VCaP (cell line): ENCODE measurements at regions not wholly inside any gene's neighbourhood (a gene's known extent, or its start where the extent isn't known, plus 50 kb on each side); places are given as distances from the start of the nearest gene placed in this dataset.
"Not testable (repeated sequence)": the region's sequence is repeated elsewhere in the genome, so short reads cannot be mapped to it uniquely, and the experiment has no call there.

Experiments used
- H3K27ac ChIP-seq: fragments of 450-650 bp; 2 replicates; pipeline ENCODE4 v1.5.1; 2017
- CTCF ChIP-seq: fragments of 450-650 bp; conservative IDR thresholded peaks from 2 replicates; pipeline ENCODE4 v1.5.1; 2017; ENCODE audit warnings: mild to moderate bottlenecking, moderate library complexity

- TF ChIP-seq CTCF = no peak
- no peak overlapping the region for H3K27ac ChIP-seq
These were observed 1048.1 kb downstream of the SI start for GRCh38 chr3:164030194-164030593.

GRCh38 chr3:164024786-164025185 is 1053.5 kb downstream of the SI start:
- no peak for TF ChIP-seq CTCF
- H3K27ac ChIP-seq = no peak overlapping the region

- TF ChIP-seq CTCF = no peak
These were observed 1054.8 kb downstream of the SI start for GRCh38 chr3:164023480-164023879.

GRCh38 chr3:164018500-164018899 is 1059.8 kb downstream of the SI start:
- TF ChIP-seq CTCF = no peak
- no peak overlapping the region for H3K27ac ChIP-seq

More at GRCh38 chr3:164023480-164023879, 1054.8 kb downstream of the SI start:
- H3K27ac ChIP-seq = no peak overlapping the region

- no peak for TF ChIP-seq CTCF
- no peak overlapping the region for H3K27ac ChIP-seq
These were observed 1070.5 kb downstream of the SI start for GRCh38 chr3:164007765-164008164.

GRCh38 chr3:164004205-164004604 is 1074.1 kb downstream of the SI start:
- TF ChIP-seq CTCF = no peak
- H3K27ac ChIP-seq = no peak overlapping the region

GRCh38 chr3:164003016-164003415 is 1075.3 kb downstream of the SI start:
- not testable (repeated sequence) for H3K27ac ChIP-seq

GRCh38 chr3:163983940-163984339 is 1094.4 kb downstream of the SI start:
- no peak for TF ChIP-seq CTCF
- no peak overlapping the region for H3K27ac ChIP-seq
